RCC 7860 (cell line): ENCODE measurements at regions not wholly inside any gene's neighbourhood (a gene's known extent, or its start where the extent isn't known, plus 50 kb on each side); places are given as distances from the start of the nearest gene placed in this dataset.

Source experiments
- DNase-seq: peaks from one replicate; pipeline ENCODE4 v3.0.0-alpha.2; 2015; ENCODE audit warnings: low spot score
- FAIRE-seq: peaks from 2 replicates; lab custom pipeline; 2012; peaks lifted over from hg19 to GRCh38; lab: Jason Lieb, UNC

GRCh38 chr6:122092366-122092765 is 307.1 kb upstream of the HSF2 start:
- no peak for FAIRE-seq

GRCh38 chr6:122098201-122098678 is 301.2 kb upstream of the HSF2 start:
- DNase-seq (no peak), FAIRE-seq (no peak)

More at GRCh38 chr6:122092366-122092765, 307.1 kb upstream of the HSF2 start:
- no peak for DNase-seq

GRCh38 chr6:122102026-122102425 is 297.4 kb upstream of the HSF2 start:
- no peak for FAIRE-seq
- no peak for DNase-seq

GRCh38 chr6:122107256-122107852 is 292.1 kb upstream of the HSF2 start:
- no peak for FAIRE-seq

GRCh38 chr6:122109075-122109474 is 290.4 kb upstream of the HSF2 start:
- FAIRE-seq = no peak

More at GRCh38 chr6:122107256-122107852, 292.1 kb upstream of the HSF2 start:
- DNase-seq = no peak

GRCh38 chr6:122114717-122115116 is 284.7 kb upstream of the HSF2 start:
- no peak for FAIRE-seq
- no peak for DNase-seq

More at GRCh38 chr6:122109075-122109474, 290.4 kb upstream of the HSF2 start:
- no peak for DNase-seq

GRCh38 chr6:122116119-122116834 is 283.2 kb upstream of the HSF2 start:
- DNase-seq = no peak
- no peak for FAIRE-seq

GRCh38 chr6:122116835-122117627 is 282.4 kb upstream of the HSF2 start:
- no peak for DNase-seq
- no peak for FAIRE-seq

- no peak for FAIRE-seq
- DNase-seq = no peak
These were observed 280.4 kb upstream of the HSF2 start for GRCh38 chr6:122118945-122119506.

GRCh38 chr6:122122202-122122601 is 277.2 kb upstream of the HSF2 start:
- DNase-seq (no peak), FAIRE-seq (no peak)

- FAIRE-seq (no peak), DNase-seq (no peak)
These were observed 276.8 kb upstream of the HSF2 start for GRCh38 chr6:122122686-122123085.

- DNase-seq (no peak), FAIRE-seq (no peak)
These were observed 274.5 kb upstream of the HSF2 start for GRCh38 chr6:122124908-122125307.

GRCh38 chr6:122126894-122127293 is 272.6 kb upstream of the HSF2 start:
- FAIRE-seq = no peak
- no peak for DNase-seq

- no peak for DNase-seq
- FAIRE-seq = no peak
These were observed 271.0 kb upstream of the HSF2 start for GRCh38 chr6:122128445-122128844.

GRCh38 chr6:122129313-122130025 is 270.0 kb upstream of the HSF2 start:
- no peak for FAIRE-seq
- DNase-seq = no peak

- FAIRE-seq (no peak), DNase-seq (no peak)
These were observed 269.5 kb upstream of the HSF2 start for GRCh38 chr6:122130026-122130348.

GRCh38 chr6:122130518-122130917 is 268.9 kb upstream of the HSF2 start:
- no peak for DNase-seq
- FAIRE-seq = no peak

GRCh38 chr6:122136386-122136785 is 263.1 kb upstream of the HSF2 start:
- FAIRE-seq = no peak

GRCh38 chr6:122140031-122140430 is 259.4 kb upstream of the HSF2 start:
- no peak for DNase-seq
- FAIRE-seq = no peak

More at GRCh38 chr6:122136386-122136785, 263.1 kb upstream of the HSF2 start:
- DNase-seq = no peak

GRCh38 chr6:122141246-122141645 is 258.2 kb upstream of the HSF2 start:
- FAIRE-seq = no peak
- no peak for DNase-seq
